ENCODE measurements at regions not wholly inside any gene's neighbourhood (a gene's known extent, or its start where the extent isn't known, plus 50 kb on each side); places are given as distances from the start of the nearest gene placed in this dataset.

GRCh38 chr4:125125276-125125675 is 189.5 kb upstream of the FAT4 start:
- no peak for TF ChIP-seq CTCF (IDR thresholded peaks at IDR 0.05)
- no peak for TF ChIP-seq POLR2A (IDR thresholded peaks at IDR 0.05)
